ENCODE measurements at regions not wholly inside any gene's neighbourhood (a gene's known extent, or its start where the extent isn't known, plus 50 kb on each side); places are given as distances from the start of the nearest gene placed in this dataset.

DNA sequence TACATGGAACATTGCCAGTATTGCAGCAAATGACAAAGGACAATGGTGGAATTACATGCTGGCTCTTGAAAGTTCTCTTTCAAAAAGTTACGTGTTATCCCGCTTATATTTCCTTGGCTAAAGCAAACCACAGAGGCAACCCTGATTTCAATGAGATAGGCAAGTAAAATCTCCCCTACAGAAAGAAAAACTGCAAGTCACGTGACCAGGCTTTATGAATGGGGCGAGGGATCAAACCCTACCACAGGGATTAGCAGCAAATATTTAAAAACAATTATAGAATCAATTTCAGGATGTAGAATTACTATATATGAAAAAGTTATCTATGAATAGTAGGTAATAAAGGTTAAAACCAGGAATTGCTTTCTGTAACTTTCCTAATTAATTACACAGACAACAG, 603.4 kb upstream of the GBE1 start:
- no peak for TF ChIP-seq CTCF (IDR thresholded peaks at IDR 0.05)
- DNase-seq (ENCODE audit: low spot score): no peak
- Mint-ChIP-seq H3K27ac (ENCODE audit: unreplicated experiment) (no peak overlapping the region), H3K36me3 (ENCODE audit: low read depth) (no peaks in the 10 kb centered on the region), H3K27me3 (ENCODE audit: low read depth) (no peaks in the 10 kb centered on the region), H3K4me3 (ENCODE audit: unreplicated experiment) (no peak overlapping the region), H3K9me3 (ENCODE audit: low read depth) (no peaks in the 10 kb centered on the region), H3K4me1 (ENCODE audit: low read depth) (peaks cover 4% of the 10 kb centered on the region)

DNA sequence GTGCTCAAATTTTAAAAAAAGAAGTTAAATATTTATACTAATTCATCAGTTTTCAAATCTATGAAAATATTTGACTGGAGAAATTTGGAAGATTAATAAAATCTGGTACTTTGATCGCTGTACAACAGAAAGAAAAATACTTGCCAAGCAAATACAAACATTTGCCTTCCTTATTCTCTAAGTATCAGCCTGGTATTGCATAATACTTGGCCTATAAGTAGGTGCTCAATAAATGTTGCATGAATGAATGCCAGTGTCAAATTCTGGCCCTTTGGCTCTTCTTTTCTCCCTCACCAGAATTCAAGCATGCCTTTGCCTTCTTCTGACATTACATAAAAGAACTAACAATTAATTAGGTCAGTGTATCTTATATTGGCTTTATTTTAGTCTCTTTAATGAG, 601.7 kb upstream of the GBE1 start:
- DNase-seq (ENCODE audit: low spot score): no peak
- no peaks in the 10 kb centered on the region for H3K27me3 Mint-ChIP-seq (ENCODE audit: low read depth)
- no peak for TF ChIP-seq CTCF (IDR thresholded peaks at IDR 0.05)
- H3K4me3 Mint-ChIP-seq (ENCODE audit: unreplicated experiment): no peak overlapping the region
- H3K27ac Mint-ChIP-seq (ENCODE audit: unreplicated experiment): no peak overlapping the region
- no peaks in the 10 kb centered on the region for H3K36me3 Mint-ChIP-seq (ENCODE audit: low read depth)
- H3K4me1 Mint-ChIP-seq (ENCODE audit: low read depth): peaks cover 4% of the 10 kb centered on the region
- H3K9me3 Mint-ChIP-seq (ENCODE audit: low read depth): peaks cover 2% of the 10 kb centered on the region

DNA sequence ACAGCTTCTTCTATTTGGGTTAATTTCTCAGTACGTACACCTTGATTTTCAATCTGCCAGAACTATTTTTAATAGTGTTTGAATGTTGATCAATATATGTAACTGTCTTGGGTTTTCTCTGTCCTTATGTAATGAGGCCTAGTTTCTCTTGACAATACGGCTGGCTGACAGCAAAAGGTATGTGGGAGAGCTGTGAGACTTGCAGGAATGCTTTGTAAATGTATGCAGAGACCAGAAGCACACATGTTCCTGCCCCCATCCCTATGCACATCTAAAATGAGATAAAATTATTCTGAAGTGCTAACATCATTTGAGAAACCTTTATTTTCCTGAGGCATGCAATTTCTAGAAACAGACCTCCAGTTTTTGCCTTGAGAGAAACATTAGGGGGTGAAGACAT, 593.8 kb upstream of the GBE1 start:
- Mint-ChIP-seq H3K4me1 (ENCODE audit: low read depth) (no peaks in the 10 kb centered on the region), H3K4me3 (ENCODE audit: unreplicated experiment) (no peak overlapping the region), H3K36me3 (ENCODE audit: low read depth) (no peaks in the 10 kb centered on the region), H3K27ac (ENCODE audit: unreplicated experiment) (no peak overlapping the region), H3K27me3 (ENCODE audit: low read depth) (no peaks in the 10 kb centered on the region), H3K9me3 (ENCODE audit: low read depth) (peaks cover 15% of the 10 kb centered on the region)
- no peak for TF ChIP-seq CTCF (IDR thresholded peaks at IDR 0.05)
- no peak for DNase-seq (ENCODE audit: low spot score)

DNA sequence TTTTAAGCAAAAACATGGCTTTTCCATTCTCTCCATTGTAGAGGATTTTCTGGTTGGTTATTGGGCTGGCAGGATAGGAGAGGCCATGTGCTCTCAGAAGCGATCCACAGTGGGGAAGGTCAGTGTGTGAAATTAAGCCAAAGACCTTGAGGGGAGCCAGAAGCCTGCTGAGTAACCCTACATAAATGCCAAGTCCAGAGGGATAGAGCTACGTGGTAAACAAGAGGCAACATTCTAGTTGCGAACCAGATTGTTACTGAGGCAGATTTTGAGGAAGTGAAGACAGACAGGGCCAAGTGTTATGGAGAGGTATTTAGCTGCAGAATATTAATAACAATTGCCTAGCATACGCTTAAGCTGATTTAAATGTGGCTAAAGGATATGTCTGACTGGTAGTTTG, 592.8 kb upstream of the GBE1 start:
- no peaks in the 10 kb centered on the region for H3K36me3 Mint-ChIP-seq (ENCODE audit: low read depth)
- TF ChIP-seq CTCF (IDR thresholded peaks at IDR 0.05): no peak
- H3K27me3 Mint-ChIP-seq (ENCODE audit: low read depth): no peaks in the 10 kb centered on the region
- DNase-seq (ENCODE audit: low spot score): no peak
- no peak overlapping the region for H3K27ac Mint-ChIP-seq (ENCODE audit: unreplicated experiment)
- no peak overlapping the region for H3K4me3 Mint-ChIP-seq (ENCODE audit: unreplicated experiment)
- no peaks in the 10 kb centered on the region for H3K4me1 Mint-ChIP-seq (ENCODE audit: low read depth)
- peaks cover 18% of the 10 kb centered on the region for H3K9me3 Mint-ChIP-seq (ENCODE audit: low read depth)

- no peaks in the 10 kb centered on the region for H3K4me1 Mint-ChIP-seq (ENCODE audit: low read depth)
- H3K4me3 Mint-ChIP-seq (ENCODE audit: unreplicated experiment): no peak overlapping the region
- H3K27ac Mint-ChIP-seq (ENCODE audit: unreplicated experiment): no peak overlapping the region
- no peaks in the 10 kb centered on the region for H3K27me3 Mint-ChIP-seq (ENCODE audit: low read depth)
- no peaks in the 10 kb centered on the region for H3K36me3 Mint-ChIP-seq (ENCODE audit: low read depth)
- DNase-seq (ENCODE audit: low spot score): no peak
- TF ChIP-seq CTCF (IDR thresholded peaks at IDR 0.05): no peak
- peaks cover 18% of the 10 kb centered on the region for H3K9me3 Mint-ChIP-seq (ENCODE audit: low read depth)
These were observed 592.1 kb upstream of the GBE1 start for GRCh38 chr3:82353306-82354171.
